CD4-positive, CD25-positive, alpha-beta regulatory T cell (primary cell): ENCODE measurements at regions not wholly inside any gene's neighbourhood (a gene's known extent, or its start where the extent isn't known, plus 50 kb on each side); places are given as distances from the start of the nearest gene placed in this dataset.
A peak's percentile ranks its signal among the peaks of the same experiment; 100 is the strongest.

ENCODE experiments used
- ATAC-seq, 2 donors: fragments of 150-1000 bp; cut with Tn5 transposase; one replicate each; pipeline ENCODE4 v1.10.0; 2021; ENCODE audit warnings: low read depth in 2 of 2, moderate number of reproducible peaks in 2 of 2, moderate library complexity in 1 of 2
- DNase-seq, 3 donors: peaks; one replicate each; pipeline versions ENCODE4 v3.0.0 to v3.0.0-alpha.2; 2012 to 2022; ENCODE audit warnings: mixed read lengths in 1 of 3
- H3K27ac ChIP-seq: one replicate; pipeline ENCODE4 v1.7.0; 2013; ENCODE audit warnings: mild to moderate bottlenecking, low read length; ENCODE audit not compliant: insufficient read depth, poor library complexity, severe bottlenecking
- H3K27me3 ChIP-seq: one replicate; pipeline ENCODE4 v1.7.0; 2013; ENCODE audit warnings: low read length; ENCODE audit not compliant: control insufficient read depth, insufficient read depth
- H3K36me3 ChIP-seq: one replicate; pipeline ENCODE4 v1.7.0; 2013; ENCODE audit warnings: mild to moderate bottlenecking, low read length, moderate library complexity; ENCODE audit not compliant: control insufficient read depth, insufficient read depth
- H3K4me1 ChIP-seq: 2 replicates; pipeline ENCODE4 v1.7.0; 2013; ENCODE audit warnings: mild to moderate bottlenecking, low read length; ENCODE audit not compliant: insufficient read depth, control insufficient read depth, poor library complexity, severe bottlenecking
- H3K4me3 ChIP-seq: one replicate; pipeline ENCODE4 v1.7.0; 2013; ENCODE audit warnings: low read depth, mild to moderate bottlenecking, low read length, moderate library complexity
- H3K9me3 ChIP-seq, 2 experiments: 1 replicate in 1 of 2; 2 replicates in 1 of 2; pipeline ENCODE4 v1.7.0; 2013; ENCODE audit warnings: low read length in 2 of 2, mild to moderate bottlenecking in 1 of 2, moderate library complexity in 1 of 2; ENCODE audit not compliant: control insufficient read depth in 2 of 2
- H3K27ac Mint-ChIP-seq, 3 donors: one replicate each; pipeline ENCODE4 v1.8.0; 2020 to 2022; ENCODE audit warnings: mild to moderate bottlenecking in 3 of 3, mixed read lengths in 3 of 3, moderate library complexity in 2 of 3
- H3K27me3 Mint-ChIP-seq: one replicate; pipeline ENCODE4 v1.8.0; 2022; ENCODE audit warnings: mild to moderate bottlenecking, mixed read lengths
- H3K36me3 Mint-ChIP-seq: one replicate; pipeline ENCODE4 v1.8.0; 2020; ENCODE audit warnings: mixed read lengths
- H3K4me1 Mint-ChIP-seq, 4 donors: one replicate each; pipeline ENCODE4 v1.8.0; 2020 to 2022; ENCODE audit warnings: mixed read lengths in 4 of 4, mild to moderate bottlenecking in 1 of 4
- H3K4me3 Mint-ChIP-seq, 4 donors: one replicate each; pipeline ENCODE4 v1.8.0; 2020 to 2022; ENCODE audit warnings: mild to moderate bottlenecking in 4 of 4, mixed read lengths in 4 of 4, moderate library complexity in 3 of 4
- H3K9me3 Mint-ChIP-seq, 7 donors: one replicate each; pipeline ENCODE4 v1.8.0; 2020 to 2022; ENCODE audit warnings: mixed read lengths in 7 of 7, mild to moderate bottlenecking in 3 of 7, moderate library complexity in 2 of 7

- Histone ChIP-seq H3K27me3 (no peaks in the 10 kb centered on the region), H3K9me3 (no peaks in the 10 kb centered on the region), H3K27ac (no peak overlapping the region), H3K36me3 (no peaks in the 10 kb centered on the region), H3K4me3 (no peak overlapping the region), H3K4me1 (no peaks in the 10 kb centered on the region)
- Mint-ChIP-seq H3K4me1 (no peaks in the 10 kb centered on the region), H3K9me3 (peaks cover 0 to 16% (median 3%) of the 10 kb centered on the region in 7 donors), H3K27ac (peak overlapping the region in 1 of 3 donors; percentile 9), H3K4me3 (no peak overlapping the region), H3K36me3 (no peaks in the 10 kb centered on the region), H3K27me3 (no peaks in the 10 kb centered on the region)
- DNase-seq (no peak), ATAC-seq (no peak)
These were observed 773.0 kb downstream of the MTRR start for GRCh38 chr5:8641786-8642505.

GRCh38 chr5:8644377-8644776 is 775.4 kb downstream of the MTRR start:
- no peak for ATAC-seq
- Histone ChIP-seq H3K36me3 (no peaks in the 10 kb centered on the region), H3K27ac (no peak overlapping the region), H3K27me3 (no peaks in the 10 kb centered on the region), H3K9me3 (no peaks in the 10 kb centered on the region), H3K4me3 (no peak overlapping the region), H3K4me1 (no peaks in the 10 kb centered on the region)
- H3K9me3 Mint-ChIP-seq: peaks cover 0 to 7% (median 3%) of the 10 kb centered on the region in 7 donors
- no peak for DNase-seq
- H3K27me3 Mint-ChIP-seq: no peaks in the 10 kb centered on the region
- no peaks in the 10 kb centered on the region for H3K36me3 Mint-ChIP-seq
- no peaks in the 10 kb centered on the region for H3K4me1 Mint-ChIP-seq
- H3K27ac Mint-ChIP-seq: no peak overlapping the region
- H3K4me3 Mint-ChIP-seq: no peak overlapping the region

- Mint-ChIP-seq H3K4me1 (no peaks in the 10 kb centered on the region), H3K27me3 (no peaks in the 10 kb centered on the region), H3K4me3 (no peak overlapping the region), H3K27ac (no peak overlapping the region), H3K36me3 (no peaks in the 10 kb centered on the region), H3K9me3 (peaks cover 1 to 22% (median 3%) of the 10 kb centered on the region in 7 donors)
- ATAC-seq (no peak), DNase-seq (no peak)
- Histone ChIP-seq H3K27ac (no peak overlapping the region), H3K9me3 (no peaks in the 10 kb centered on the region), H3K36me3 (no peaks in the 10 kb centered on the region), H3K27me3 (no peaks in the 10 kb centered on the region), H3K4me3 (no peak overlapping the region), H3K4me1 (no peaks in the 10 kb centered on the region)
These were observed 778.2 kb downstream of the MTRR start for GRCh38 chr5:8647111-8647510.

- Mint-ChIP-seq H3K4me1 (no peaks in the 10 kb centered on the region), H3K36me3 (no peaks in the 10 kb centered on the region), H3K4me3 (no peak overlapping the region), H3K27ac (no peak overlapping the region), H3K9me3 (peaks cover 1 to 21% (median 5%) of the 10 kb centered on the region in 7 donors), H3K27me3 (no peaks in the 10 kb centered on the region)
- DNase-seq (no peak), ATAC-seq (no peak)
- H3K9me3 ChIP-seq: no peaks in the 10 kb centered on the region
- H3K27ac ChIP-seq: no peak overlapping the region
- H3K36me3 ChIP-seq: no peaks in the 10 kb centered on the region
- H3K4me1 ChIP-seq: no peaks in the 10 kb centered on the region
- H3K4me3 ChIP-seq: no peak overlapping the region
- H3K27me3 ChIP-seq: no peaks in the 10 kb centered on the region
These were observed 781.2 kb downstream of the MTRR start for GRCh38 chr5:8650186-8650585.

GRCh38 chr5:8660133-8660893 is 791.4 kb downstream of the MTRR start:
- Mint-ChIP-seq H3K36me3 (no peaks in the 10 kb centered on the region), H3K27me3 (peaks cover 4% of the 10 kb centered on the region), H3K27ac (no peak overlapping the region), H3K4me1 (no peaks in the 10 kb centered on the region), H3K9me3 (peaks cover 0 to 11% (median 4%) of the 10 kb centered on the region in 7 donors), H3K4me3 (no peak overlapping the region)
- H3K27me3 ChIP-seq: no peaks in the 10 kb centered on the region
- no peak overlapping the region for H3K4me3 ChIP-seq
- no peak for DNase-seq
- no peaks in the 10 kb centered on the region for H3K4me1 ChIP-seq
- peaks cover 0 to 5% of the 10 kb centered on the region in 2 experiments for H3K9me3 ChIP-seq
- H3K27ac ChIP-seq: no peak overlapping the region
- H3K36me3 ChIP-seq: no peaks in the 10 kb centered on the region
- no peak for ATAC-seq

GRCh38 chr5:8663374-8663773 is 794.4 kb downstream of the MTRR start:
- DNase-seq: no peak
- no peak for ATAC-seq
- no peak overlapping the region for H3K4me3 Mint-ChIP-seq
- no peaks in the 10 kb centered on the region for H3K36me3 ChIP-seq
- H3K36me3 Mint-ChIP-seq: no peaks in the 10 kb centered on the region
- H3K4me1 Mint-ChIP-seq: no peaks in the 10 kb centered on the region
- H3K4me1 ChIP-seq: no peaks in the 10 kb centered on the region
- no peaks in the 10 kb centered on the region for H3K27me3 ChIP-seq
- H3K4me3 ChIP-seq: no peak overlapping the region
- H3K9me3 ChIP-seq: peaks cover 0 to 5% of the 10 kb centered on the region in 2 experiments
- peaks cover 0 to 14% (median 2%) of the 10 kb centered on the region in 7 donors for H3K9me3 Mint-ChIP-seq
- no peak overlapping the region for H3K27ac ChIP-seq
- H3K27ac Mint-ChIP-seq: no peak overlapping the region
- H3K27me3 Mint-ChIP-seq: no peaks in the 10 kb centered on the region

- no peak overlapping the region for H3K4me3 ChIP-seq
- DNase-seq: no peak
- no peaks in the 10 kb centered on the region for H3K9me3 ChIP-seq
- Mint-ChIP-seq H3K27ac (no peak overlapping the region), H3K27me3 (no peaks in the 10 kb centered on the region), H3K4me3 (no peak overlapping the region), H3K4me1 (no peaks in the 10 kb centered on the region), H3K36me3 (no peaks in the 10 kb centered on the region), H3K9me3 (peaks cover 0 to 5% (median 2%) of the 10 kb centered on the region in 7 donors)
- no peaks in the 10 kb centered on the region for H3K36me3 ChIP-seq
- no peak for ATAC-seq
- no peaks in the 10 kb centered on the region for H3K27me3 ChIP-seq
- no peak overlapping the region for H3K27ac ChIP-seq
- H3K4me1 ChIP-seq: no peaks in the 10 kb centered on the region
These were observed 806.2 kb downstream of the MTRR start for GRCh38 chr5:8675182-8675581.

GRCh38 chr5:8676695-8677094 is 807.7 kb downstream of the MTRR start:
- DNase-seq (no peak), ATAC-seq (no peak)
- no peaks in the 10 kb centered on the region for H3K36me3 Mint-ChIP-seq
- no peaks in the 10 kb centered on the region for H3K9me3 ChIP-seq
- H3K4me1 Mint-ChIP-seq: no peaks in the 10 kb centered on the region
- no peak overlapping the region for H3K4me3 ChIP-seq
- no peak overlapping the region for H3K4me3 Mint-ChIP-seq
- no peaks in the 10 kb centered on the region for H3K36me3 ChIP-seq
- H3K27me3 ChIP-seq: no peaks in the 10 kb centered on the region
- H3K9me3 Mint-ChIP-seq: peaks cover 0 to 5% (median 3%) of the 10 kb centered on the region in 7 donors
- no peaks in the 10 kb centered on the region for H3K27me3 Mint-ChIP-seq
- no peak overlapping the region for H3K27ac Mint-ChIP-seq
- H3K4me1 ChIP-seq: no peaks in the 10 kb centered on the region
- H3K27ac ChIP-seq: no peak overlapping the region
